H1 (cell line): ENCODE measurements at regions not wholly inside any gene's neighbourhood (a gene's known extent, or its start where the extent isn't known, plus 50 kb on each side); places are given as distances from the start of the nearest gene placed in this dataset.

Source experiments
- CTCF ChIA-PET: fragments of 300-600 bp; sonication (Branson Sonifier 250); formaldehyde crosslinking; loops from one replicate; lab custom pipeline; 2021; ENCODE audit not compliant: partially characterized antibody; lab: Charles Lee
- POLR2A ChIA-PET: fragments of 300-600 bp; sonication (Branson Sonifier 250); formaldehyde crosslinking; loops from one replicate; lab custom pipeline; 2021; ENCODE audit warnings: inconsistent platforms; ENCODE audit not compliant: partially characterized antibody; lab: Charles Lee
- DNase-seq, 2 experiments: peaks; one replicate each; pipeline versions ENCODE4 v3.0.0 to v3.0.0-alpha.2; 2010 to 2022; ENCODE audit warnings: low spot score in 2 of 2, low read depth in 1 of 2, mixed read lengths in 1 of 2
- FAIRE-seq: peaks from 2 replicates; lab custom pipeline; 2011; peaks lifted over from hg19 to GRCh38; lab: Jason Lieb, UNC
- H2AFZ ChIP-seq: 2 replicates; pipeline ENCODE4 v1.8.1; 2012; ENCODE audit warnings: low read length, inconsistent platforms
- H2AK5ac ChIP-seq: 2 replicates; pipeline ENCODE4 v1.6.1; 2013; ENCODE audit warnings: low read depth, low read length
- H2BK120ac ChIP-seq: replicated peaks from 2 replicates; pipeline ENCODE3; 2013; ENCODE audit warnings: low read depth, low read length, inconsistent platforms
- H2BK12ac ChIP-seq: 2 replicates; pipeline ENCODE4 v1.6.1; 2013; ENCODE audit warnings: low read depth, low read length
- H2BK15ac ChIP-seq: 2 replicates; pipeline ENCODE4 v1.6.1; 2013; ENCODE audit warnings: low read length
- H2BK20ac ChIP-seq: 2 replicates; pipeline ENCODE4 v1.6.1; 2013; ENCODE audit warnings: low read length
- H2BK5ac ChIP-seq: 2 replicates; pipeline ENCODE4 v1.6.1; 2013; ENCODE audit warnings: low read depth, low read length
- H3K14ac ChIP-seq: 2 replicates; pipeline ENCODE4 v1.6.1; 2013; ENCODE audit warnings: inconsistent platforms; ENCODE audit not compliant: insufficient read length
- H3K18ac ChIP-seq: 2 replicates; pipeline ENCODE4 v1.6.1; 2013; ENCODE audit warnings: low read length; ENCODE audit errors: extremely low read depth
- H3K23ac ChIP-seq: 2 replicates; pipeline ENCODE4 v1.6.1; 2013; ENCODE audit warnings: inconsistent platforms; ENCODE audit not compliant: insufficient read length
- H3K23me2 ChIP-seq: 2 replicates; pipeline ENCODE4 v1.6.1; 2013; ENCODE audit warnings: low read depth, low read length
- H3K27ac ChIP-seq: 2 replicates; pipeline ENCODE4 v1.6.1; 2011; ENCODE audit warnings: low read depth, low read length, inconsistent platforms
- H3K27me3 ChIP-seq, 4 experiments: replicated peaks in 1 of 4; 1 replicate in 1 of 4; 2 replicates in 3 of 4; pipeline versions ENCODE4 v1.6.1 to v1.8.1; 2011 to 2013; ENCODE audit warnings: low read length in 3 of 4, mild to moderate bottlenecking in 3 of 4, inconsistent platforms in 2 of 4, mixed read lengths in 2 of 4, moderate library complexity in 1 of 4; ENCODE audit not compliant: control insufficient read depth in 3 of 4, insufficient read depth in 3 of 4; ENCODE audit errors: extremely low read depth in 1 of 4
- H3K36me3 ChIP-seq, 4 experiments: 2 replicates each; pipeline versions ENCODE4 v1.6.1 to v1.8.1; 2011 to 2013; ENCODE audit warnings: mild to moderate bottlenecking in 4 of 4, low read length in 3 of 4, moderate library complexity in 2 of 4, control low read depth in 1 of 4, inconsistent platforms in 1 of 4; ENCODE audit not compliant: insufficient read depth in 4 of 4, control insufficient read depth in 2 of 4
- H3K4ac ChIP-seq: replicated peaks from 2 replicates; pipeline ENCODE3; 2013; ENCODE audit warnings: low read length, low read depth, mixed read lengths, inconsistent platforms; ENCODE audit not compliant: insufficient read length
- H3K4me1 ChIP-seq, 4 experiments: replicated peaks in 1 of 4; 1 replicate in 1 of 4; 2 replicates in 3 of 4; pipeline versions ENCODE4 v1.6.1 to v1.8.1; 2011 to 2013; ENCODE audit warnings: low read length in 3 of 4, inconsistent platforms in 2 of 4, mixed read lengths in 1 of 4; ENCODE audit not compliant: insufficient read depth in 4 of 4, control insufficient read depth in 3 of 4
- H3K4me2 ChIP-seq, 2 experiments: 2 replicates each; pipeline versions ENCODE4 v1.6.1 to v1.8.1; 2011 to 2013; ENCODE audit warnings: low read depth in 2 of 2, low read length in 2 of 2, control low read depth in 1 of 2, inconsistent platforms in 1 of 2, mild to moderate bottlenecking in 1 of 2; ENCODE audit not compliant: insufficient read depth in 1 of 2
- H3K4me3 ChIP-seq, 4 experiments: fragments of 200-600, 300-600 bp in 1 of 4; sonication (generic), shearing (Covaris generic), sonication (Bioruptor Twin) in 1 of 4; 2 replicates each; pipeline versions ENCODE4 v1.5.1 to v1.8.1; 2011 to 2016; ENCODE audit warnings: low read length in 4 of 4, low read depth in 3 of 4, control low read depth in 2 of 4, inconsistent platforms in 2 of 4, mild to moderate bottlenecking in 2 of 4, mixed read lengths in 1 of 4, moderate library complexity in 1 of 4; ENCODE audit not compliant: insufficient read depth in 2 of 4; ENCODE audit errors: extremely low read depth in 1 of 4
- H3K56ac ChIP-seq: replicated peaks from 2 replicates; pipeline ENCODE3; 2013; ENCODE audit warnings: low read depth, mild to moderate bottlenecking, mixed read lengths, low read length, inconsistent platforms; ENCODE audit not compliant: insufficient read length
- H3K79me1 ChIP-seq: 2 replicates; pipeline ENCODE4 v1.6.1; 2013; ENCODE audit warnings: low read depth, low read length, control low read depth
- H3K79me2 ChIP-seq, 2 experiments: 2 replicates each; pipeline versions ENCODE4 v1.6.1 to v1.8.1; 2012 to 2013; ENCODE audit warnings: low read length in 2 of 2, mild to moderate bottlenecking in 2 of 2, inconsistent platforms in 1 of 2; ENCODE audit not compliant: insufficient read depth in 2 of 2, control insufficient read depth in 1 of 2
- H3K9ac ChIP-seq, 4 experiments: replicated peaks in 1 of 4; 1 replicate in 1 of 4; 2 replicates in 3 of 4; pipeline versions ENCODE4 v1.6.1 to v1.8.1; 2011 to 2013; ENCODE audit warnings: low read depth in 3 of 4, low read length in 3 of 4, control low read depth in 2 of 4, mild to moderate bottlenecking in 2 of 4, moderate library complexity in 2 of 4, inconsistent platforms in 1 of 4; ENCODE audit errors: extremely low read depth in 1 of 4
- H3K9me3 ChIP-seq, 2 experiments: 2 replicates each; pipeline versions ENCODE4 v1.6.1 to v1.8.1; 2012 to 2013; ENCODE audit warnings: mild to moderate bottlenecking in 2 of 2, moderate library complexity in 2 of 2, control low read depth in 1 of 2, inconsistent platforms in 1 of 2, low read depth in 1 of 2, low read length in 1 of 2, mixed read lengths in 1 of 2; ENCODE audit not compliant: insufficient read depth in 2 of 2
- H4K20me1 ChIP-seq, 2 experiments: replicated peaks in 1 of 2; 2 replicates each; pipeline versions ENCODE3 to v1.8.1; 2011 to 2013; ENCODE audit warnings: inconsistent platforms in 2 of 2, low read length in 2 of 2, mild to moderate bottlenecking in 1 of 2; ENCODE audit not compliant: insufficient read depth in 2 of 2, control insufficient read depth in 1 of 2
- H4K5ac ChIP-seq: 2 replicates; pipeline ENCODE4 v1.6.1; 2013; ENCODE audit warnings: low read length, low read depth, mixed read lengths, inconsistent platforms; ENCODE audit not compliant: insufficient read length
- H4K8ac ChIP-seq: 2 replicates; pipeline ENCODE4 v1.8.0; 2013; ENCODE audit warnings: mild to moderate bottlenecking, moderate library complexity, low read length, inconsistent platforms; ENCODE audit not compliant: insufficient read depth; ENCODE audit errors: extremely low read depth
- H4K91ac ChIP-seq: replicated peaks from 2 replicates; pipeline ENCODE3; 2013; ENCODE audit warnings: low read length, mixed read lengths, inconsistent platforms; ENCODE audit not compliant: insufficient read length
- POU5F1 ChIP-seq: IDR thresholded peaks from 2 replicates; pipeline ENCODE4 v1.6.1; 2011; ENCODE audit warnings: low read depth, mild to moderate bottlenecking, low read length, moderate library complexity
- RBBP5 ChIP-seq: IDR thresholded peaks from 2 replicates; pipeline ENCODE4 v1.7.1; 2012; ENCODE audit warnings: low read depth, mild to moderate bottlenecking, inconsistent platforms, low read length, moderate library complexity, borderline replicate concordance
- WGBS, 2 experiments: shearing (Covaris generic) in 1 of 2; methylation state at CpG; one replicate each; pipeline versions ENCODE4 v1.1.6 to v1.1.7; 2013 to 2015; ENCODE audit warnings: low lambda C conversion rate in 2 of 2, mixed read lengths in 2 of 2, inconsistent platforms in 1 of 2, low coverage in 1 of 2, missing lambda C conversion rate in 1 of 2; ENCODE audit not compliant: insufficient replicate concordance in 2 of 2, insufficient coverage in 1 of 2, insufficient read length in 1 of 2; ENCODE audit errors: extremely low coverage in 1 of 2, missing lambda C conversion rate in 1 of 2; 5-methylcytosine and 5-hydroxymethylcytosine counted together

- no peak overlapping the region for H4K91ac ChIP-seq
- H2AFZ ChIP-seq = no peak overlapping the region
- no peak overlapping the region for H3K56ac ChIP-seq
- no peaks in the 10 kb centered on the region for H3K79me1 ChIP-seq
- peak overlapping the region; percentile 31 for H2BK120ac ChIP-seq
- H3K36me3 ChIP-seq = no peaks in the 10 kb centered on the region
- no peaks in the 10 kb centered on the region for H3K9me3 ChIP-seq
- H3K4me1 ChIP-seq = peaks cover 0 to 4% (median 0%) of the 10 kb centered on the region in 4 experiments; a peak in 1 of 7 replicates
- no peaks in the 10 kb centered on the region for H4K20me1 ChIP-seq
- no peak overlapping the region for H3K27ac ChIP-seq
- H3K4me2 ChIP-seq = no peak overlapping the region
- no peak overlapping the region for H2BK20ac ChIP-seq
- H3K23ac ChIP-seq = no peak overlapping the region
- no peak for TF ChIP-seq POU5F1
- TF ChIP-seq RBBP5 = no peak
- TF ChIP-seq, all 59 proteins: peak for 0
- H4K5ac ChIP-seq = no peak overlapping the region
- FAIRE-seq = no peak
- ChIA-PET POLR2A (no interaction called here), CTCF (no interaction called here)
- no peak overlapping the region for H3K18ac ChIP-seq
- no peak overlapping the region for H3K4ac ChIP-seq
- H4K8ac ChIP-seq = no peak overlapping the region
- no peaks in the 10 kb centered on the region for H3K79me2 ChIP-seq
- H2AK5ac ChIP-seq = no peak overlapping the region
- DNase-seq = no peak
- no peaks in the 10 kb centered on the region for H3K27me3 ChIP-seq
- H3K9ac ChIP-seq = no peak overlapping the region
- H2BK12ac ChIP-seq = no peak overlapping the region
- H3K23me2 ChIP-seq = no peaks in the 10 kb centered on the region
- WGBS, 2 experiments = 92% methylated on average over 2 of the region's 2 CpGs; no CpG with 5 or more reads in 1 of the 2 experiments
- no peak overlapping the region for H3K4me3 ChIP-seq
- 0 out of 2 replicates have a peak overlapping the region, but pooled peaks have one; percentile 12 for H2BK15ac ChIP-seq
- no peak overlapping the region for H3K14ac ChIP-seq
- H2BK5ac ChIP-seq = no peak overlapping the region
These were observed 1313.2 kb downstream of the ADGRL3 start for GRCh38 chr4:62513306-62513705.
